GM12878 (cell line): ENCODE measurements at regions not wholly inside any gene's neighbourhood (a gene's known extent, or its start where the extent isn't known, plus 50 kb on each side); places are given as distances from the start of the nearest gene placed in this dataset.

Source experiments
- CEBPZ ChIP-seq: fragments of 150-350 bp; IDR thresholded peaks from 2 replicates; pipeline ENCODE4 v1.6.1; 2016; ENCODE audit warnings: low read depth, low read length
- CREM ChIP-seq: IDR thresholded peaks from 2 replicates; pipeline ENCODE4 v1.6.1; 2014; ENCODE audit warnings: antibody characterized with exemption, low read depth
- MEF2B ChIP-seq: fragments of 450-650 bp; IDR thresholded peaks from 2 replicates; pipeline ENCODE4 v1.6.1; 2018; ENCODE audit warnings: mild to moderate bottlenecking, moderate library complexity; ENCODE audit not compliant: partially characterized antibody, poor library complexity, severe bottlenecking
- PKNOX1 ChIP-seq: fragments of 450-650 bp; IDR thresholded peaks from 2 replicates; pipeline ENCODE4 v1.6.1; 2016; ENCODE audit warnings: mild to moderate bottlenecking
- POLR2A ChIP-seq: IDR thresholded peaks from 2 replicates; pipeline ENCODE4 v1.6.1; 2011; ENCODE audit warnings: low read depth, mild to moderate bottlenecking, low read length
- ZBTB40 ChIP-seq: fragments of 450-650 bp; IDR thresholded peaks from 2 replicates; pipeline ENCODE4 v1.6.1; 2016; ENCODE audit warnings: mild to moderate bottlenecking, moderate library complexity, borderline replicate concordance
- ZNF24 ChIP-seq: fragments of 450-650 bp; IDR thresholded peaks from 2 replicates; pipeline ENCODE4 v1.6.1; 2017; ENCODE audit warnings: antibody characterized with exemption, mild to moderate bottlenecking

GRCh38 chr3:135632556-135633065 lies 332.9 kb upstream of the PPP2R3A start (continued):
- TF ChIP-seq ZNF24 (no peak), POLR2A (no peak), MEF2B (no peak), CEBPZ (no peak), ZBTB40 (no peak), PKNOX1 (no peak), CREM (no peak)
